SK-N-SH (cell line): ENCODE measurements at regions not wholly inside any gene's neighbourhood (a gene's known extent, or its start where the extent isn't known, plus 50 kb on each side); places are given as distances from the start of the nearest gene placed in this dataset.

ENCODE experiments used
- CTCF ChIA-PET: fragments of 300-600, 350-600 bp; formaldehyde crosslinking; extraction: SDS; loops from one replicate; lab custom pipeline; 2021; lab: Yijun Ruan, JAX
- POLR2A ChIA-PET: fragments of 350-600 bp; sonication (Branson Sonifier 250); formaldehyde crosslinking; extraction: SDS; loops from one replicate; lab custom pipeline; 2020; ENCODE audit warnings: antibody characterized with exemption, inconsistent platforms; lab: Yijun Ruan, JAX
- DNase-seq: peaks from one replicate; pipeline ENCODE4 v3.0.0; 2012
- H2AFZ ChIP-seq: fragments of 200-600 bp; sonication (generic); 2 replicates; pipeline ENCODE4 v1.8.1; 2016; ENCODE audit warnings: antibody characterized with exemption, mild to moderate bottlenecking, low read depth
- H3F3A ChIP-seq: fragments of 200-600 bp; sonication (generic); replicated peaks from 2 replicates; pipeline ENCODE3; 2016; ENCODE audit warnings: antibody characterized with exemption, mild to moderate bottlenecking; ENCODE audit not compliant: insufficient read depth
- H3K27ac ChIP-seq, 2 experiments: fragments of 200-500 bp in 1 of 2; fragments of 200-600 bp in 1 of 2; sonication (Bioruptor generic) in 1 of 2; sonication (generic), shearing (Covaris generic) in 1 of 2; 2 replicates each; pipeline versions ENCODE4 v1.5.1 to v1.6.1; 2014 to 2016; ENCODE audit warnings: low read depth in 2 of 2, inconsistent platforms in 1 of 2, low read length in 1 of 2, mild to moderate bottlenecking in 1 of 2, mixed read lengths in 1 of 2
- H3K27me3 ChIP-seq: fragments of 200-600 bp; sonication (generic), shearing (Covaris generic); 2 replicates; pipeline ENCODE4 v1.6.1; 2016; ENCODE audit warnings: mixed run types; ENCODE audit not compliant: insufficient read depth
- H3K36me3 ChIP-seq, 2 experiments: fragments of 200-500 bp in 1 of 2; fragments of 200-600 bp in 1 of 2; sonication (Bioruptor generic) in 1 of 2; sonication (generic) in 1 of 2; replicated peaks in 1 of 2; 2 replicates each; pipeline versions ENCODE3 to v1.5.1; 2014 to 2016; ENCODE audit warnings: low read length in 1 of 2, mild to moderate bottlenecking in 1 of 2; ENCODE audit not compliant: insufficient read depth in 2 of 2, control insufficient read depth in 1 of 2
- H3K4me1 ChIP-seq, 2 experiments: fragments of 200-500 bp in 1 of 2; fragments of 200-600 bp in 1 of 2; sonication (Bioruptor generic) in 1 of 2; sonication (generic), shearing (Covaris generic) in 1 of 2; 2 replicates each; pipeline versions ENCODE4 v1.5.1 to v1.6.1; 2014 to 2016; ENCODE audit warnings: low read depth in 1 of 2, low read length in 1 of 2, mixed run types in 1 of 2; ENCODE audit not compliant: insufficient read depth in 2 of 2, control insufficient read depth in 1 of 2
- H3K4me2 ChIP-seq: fragments of 200-600 bp; sonication (generic), shearing (Covaris generic); 2 replicates; pipeline ENCODE4 v1.6.1; 2017; ENCODE audit warnings: mixed run types
- H3K4me3 ChIP-seq, 2 experiments: fragments of 200-500 bp in 1 of 2; fragments of 200-600 bp in 1 of 2; sonication (Bioruptor generic) in 1 of 2; sonication (generic), shearing (Covaris generic) in 1 of 2; 2 replicates each; pipeline versions ENCODE4 v1.5.1 to v1.8.1; 2014 to 2016; ENCODE audit warnings: low read depth in 2 of 2, inconsistent platforms in 1 of 2, low read length in 1 of 2, mild to moderate bottlenecking in 1 of 2, mixed read lengths in 1 of 2, moderate library complexity in 1 of 2
- H3K79me2 ChIP-seq: fragments of 200-600 bp; sonication (generic); 2 replicates; pipeline ENCODE4 v1.8.1; 2017; ENCODE audit warnings: mild to moderate bottlenecking; ENCODE audit not compliant: insufficient read depth
- H3K9ac ChIP-seq: fragments of 200-600 bp; sonication (generic); 2 replicates; pipeline ENCODE4 v1.6.1; 2017; ENCODE audit warnings: mixed run types
- H3K9me2 ChIP-seq: fragments of 200-600 bp; sonication (generic); 2 replicates; pipeline ENCODE4 v1.6.1; 2017; ENCODE audit warnings: mixed run types
- H3K9me3 ChIP-seq: fragments of 200-600 bp; sonication (generic); 2 replicates; pipeline ENCODE4 v1.6.1; 2017; ENCODE audit warnings: mixed run types, mild to moderate bottlenecking, moderate library complexity
- H4K20me1 ChIP-seq: fragments of 200-600 bp; sonication (generic); 2 replicates; pipeline ENCODE4 v1.6.1; 2017; ENCODE audit warnings: mild to moderate bottlenecking, mixed run types; ENCODE audit not compliant: insufficient read depth
- CHD2 ChIP-seq: fragments of 150-350 bp; IDR thresholded peaks from 2 replicates; pipeline ENCODE4 v1.6.1; 2018; ENCODE audit warnings: low read length; ENCODE audit not compliant: partially characterized antibody
- ELF1 ChIP-seq: IDR thresholded peaks from 2 replicates; pipeline ENCODE4 v1.4.0; 2012
- FOSL2 ChIP-seq: IDR thresholded peaks from 2 replicates; pipeline ENCODE4 v1.4.0; 2012; ENCODE audit warnings: low read depth, mild to moderate bottlenecking, moderate library complexity, borderline replicate concordance
- FOXJ3 ChIP-seq: sonication (generic); formaldehyde crosslinking; IDR thresholded peaks from 2 replicates; pipeline ENCODE4 v1.5.1; 2020; ENCODE audit warnings: mild to moderate bottlenecking, missing genetic modification reagents
- GATA2 ChIP-seq: sonication (generic); formaldehyde crosslinking; IDR thresholded peaks from 2 replicates; pipeline ENCODE4 v1.5.0; 2020; ENCODE audit warnings: mild to moderate bottlenecking, missing genetic modification reagents
- NFIC ChIP-seq: IDR thresholded peaks from 2 replicates; pipeline ENCODE4 v1.4.0; 2012; ENCODE audit warnings: borderline replicate concordance
- RCOR1 ChIP-seq: fragments of 150-350 bp; IDR thresholded peaks from 2 replicates; pipeline ENCODE4 v1.6.1; 2017; ENCODE audit warnings: antibody characterized with exemption, low read length
- REST ChIP-seq: IDR thresholded peaks from 2 replicates; pipeline ENCODE4 v1.6.1; 2012; ENCODE audit warnings: mild to moderate bottlenecking, low read depth, low read length, moderate library complexity
- RXRA ChIP-seq: IDR thresholded peaks from 2 replicates; pipeline ENCODE4 v1.4.0; 2012; ENCODE audit warnings: low read depth, mild to moderate bottlenecking, borderline replicate concordance
- SIN3A ChIP-seq: IDR thresholded peaks from 2 replicates; pipeline ENCODE4 v1.6.1; 2012; ENCODE audit warnings: low read depth, mild to moderate bottlenecking, low read length, moderate library complexity, borderline replicate concordance
- SMC3 ChIP-seq: IDR thresholded peaks from 2 replicates; pipeline ENCODE4 v1.6.1; 2012; ENCODE audit warnings: low read depth, low read length, improper control_type of control experiment
- YY1 ChIP-seq: IDR thresholded peaks from 2 replicates; pipeline ENCODE4 v1.4.0; 2012; ENCODE audit warnings: low read depth, mild to moderate bottlenecking
- WGBS: methylation state at CpG from one replicate; pipeline ENCODE4 v1.1.6; 2017; ENCODE audit warnings: low lambda C conversion rate; 5-methylcytosine and 5-hydroxymethylcytosine counted together
- TF ChIP-seq, protein P1 (sequence below): fragments of 150-350 bp; IDR thresholded peaks from 2 replicates; pipeline ENCODE4 v1.6.1; 2016; ENCODE audit warnings: mild to moderate bottlenecking, low read depth, low read length
- TF ChIP-seq, protein P2 (sequence below): IDR thresholded peaks from 2 replicates; pipeline ENCODE4 v1.4.0; 2012; ENCODE audit warnings: low read depth, borderline replicate concordance

DNA sequence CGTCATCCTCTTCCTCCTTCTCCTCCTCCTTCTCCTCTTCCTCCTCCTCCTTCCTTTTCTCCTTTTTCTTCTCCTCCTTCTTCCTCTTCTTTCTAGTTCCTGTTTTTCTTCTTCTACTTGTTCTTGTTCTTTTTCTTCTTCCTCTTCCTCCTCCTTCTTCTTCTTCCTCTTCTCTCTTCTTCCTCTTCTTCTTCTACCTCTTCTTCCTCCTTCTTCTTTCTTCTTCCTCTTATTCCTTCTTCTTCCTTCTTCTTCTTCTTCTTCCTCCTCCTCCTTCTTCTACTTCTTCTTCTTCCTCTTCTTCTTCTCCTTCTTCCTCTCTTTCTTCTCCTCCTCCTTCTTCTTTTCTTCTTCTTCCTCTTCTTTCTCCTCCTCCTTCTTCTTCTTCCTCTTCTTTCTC, 310.2 kb upstream of the LMCD1 start:
- Histone ChIP-seq H3K9ac (no peak overlapping the region), H2AFZ (no peak overlapping the region), H3K9me2 (no peaks in the 10 kb centered on the region), H3F3A (no peaks in the 10 kb centered on the region), H3K27ac (no peak overlapping the region)
- 29% methylated on average over 1 of the region's 1 CpG for WGBS
- POLR2A ChIA-PET = no interaction called here
- no peak for TF ChIP-seq FOXJ3 (CRISPR knock-in tag)
- no peak for TF ChIP-seq YY1
- TF ChIP-seq, protein P1, sequence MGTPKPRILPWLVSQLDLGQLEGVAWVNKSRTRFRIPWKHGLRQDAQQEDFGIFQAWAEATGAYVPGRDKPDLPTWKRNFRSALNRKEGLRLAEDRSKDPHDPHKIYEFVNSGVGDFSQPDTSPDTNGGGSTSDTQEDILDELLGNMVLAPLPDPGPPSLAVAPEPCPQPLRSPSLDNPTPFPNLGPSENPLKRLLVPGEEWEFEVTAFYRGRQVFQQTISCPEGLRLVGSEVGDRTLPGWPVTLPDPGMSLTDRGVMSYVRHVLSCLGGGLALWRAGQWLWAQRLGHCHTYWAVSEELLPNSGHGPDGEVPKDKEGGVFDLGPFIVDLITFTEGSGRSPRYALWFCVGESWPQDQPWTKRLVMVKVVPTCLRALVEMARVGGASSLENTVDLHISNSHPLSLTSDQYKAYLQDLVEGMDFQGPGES = no peak
- TF ChIP-seq GATA2 (CRISPR knock-in tag) = no peak
- TF ChIP-seq RXRA = no peak
- TF ChIP-seq, all 33 proteins: peak for 0
- no peak for DNase-seq
- Histone ChIP-seq H4K20me1 (no peaks in the 10 kb centered on the region), H3K4me1 (peaks cover 0 to 6% of the 10 kb centered on the region in 2 experiments; a peak in 1 of 4 replicates), H3K4me2 (no peak overlapping the region), H3K36me3 (no peaks in the 10 kb centered on the region), H3K9me3 (no peaks in the 10 kb centered on the region), H3K4me3 (no peak overlapping the region), H3K27me3 (no peaks in the 10 kb centered on the region), H3K79me2 (no peaks in the 10 kb centered on the region)
- CTCF ChIA-PET = no interaction called here

- Histone ChIP-seq H3K9me3 (no peaks in the 10 kb centered on the region), H3K4me3 (no peak overlapping the region), H3F3A (no peaks in the 10 kb centered on the region), H3K4me1 (no peaks in the 10 kb centered on the region), H3K79me2 (no peaks in the 10 kb centered on the region), H3K27ac (no peak overlapping the region), H3K27me3 (no peaks in the 10 kb centered on the region), H3K36me3 (no peaks in the 10 kb centered on the region), H3K4me2 (no peak overlapping the region), H3K9me2 (no peaks in the 10 kb centered on the region), H2AFZ (no peak overlapping the region), H3K9ac (no peak overlapping the region), H4K20me1 (no peaks in the 10 kb centered on the region)
- POLR2A ChIA-PET = no interaction called here
- no peak for TF ChIP-seq NFIC
- TF ChIP-seq SMC3 = no peak
- no peak for TF ChIP-seq REST
- TF ChIP-seq FOSL2 = no peak
- no peak for TF ChIP-seq SIN3A
- no peak for TF ChIP-seq RCOR1
- TF ChIP-seq, protein P2, sequence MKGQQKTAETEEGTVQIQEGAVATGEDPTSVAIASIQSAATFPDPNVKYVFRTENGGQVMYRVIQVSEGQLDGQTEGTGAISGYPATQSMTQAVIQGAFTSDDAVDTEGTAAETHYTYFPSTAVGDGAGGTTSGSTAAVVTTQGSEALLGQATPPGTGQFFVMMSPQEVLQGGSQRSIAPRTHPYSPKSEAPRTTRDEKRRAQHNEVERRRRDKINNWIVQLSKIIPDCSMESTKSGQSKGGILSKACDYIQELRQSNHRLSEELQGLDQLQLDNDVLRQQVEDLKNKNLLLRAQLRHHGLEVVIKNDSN = no peak
- no peak for TF ChIP-seq YY1
- no peak for TF ChIP-seq CHD2
- TF ChIP-seq FOXJ3 (CRISPR knock-in tag) = no peak
- TF ChIP-seq ELF1 = no peak
- no peak for DNase-seq
- 16% methylated on average over 2 of the region's 2 CpGs for WGBS
- CTCF ChIA-PET = interaction anchor here (0.8 kb wide), 1 partner anchor 9 kb away, joined by 3 read pairs; no protein-coding TSS in a partner anchor
Measured at GRCh38 chr3:8197384-8197783, 304.2 kb upstream of the LMCD1 start.
